ENCODE measurements at regions not wholly inside any gene's neighbourhood (a gene's known extent, or its start where the extent isn't known, plus 50 kb on each side); places are given as distances from the start of the nearest gene placed in this dataset.

DNA sequence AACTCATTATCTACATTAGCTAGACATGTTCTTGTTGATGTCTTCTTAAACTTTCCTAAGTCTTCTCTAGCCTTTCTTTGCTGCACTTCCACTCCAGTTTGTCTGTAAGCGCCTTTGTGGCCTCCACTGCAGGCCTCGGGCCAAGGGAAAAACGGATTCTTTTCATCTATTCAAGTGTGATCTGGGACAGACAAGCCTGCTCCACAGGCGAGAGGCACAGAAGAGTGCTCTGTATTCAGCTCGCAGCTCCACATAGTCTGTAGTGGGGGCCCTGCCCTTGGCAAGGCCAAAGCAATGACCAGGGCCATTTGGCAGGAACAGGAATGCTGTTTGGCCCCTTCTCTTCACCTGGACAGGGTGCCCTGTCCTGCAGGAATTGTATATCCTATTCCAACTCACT is 84.1 kb upstream of the BARX2 start:
- TF ChIP-seq, protein P1, sequence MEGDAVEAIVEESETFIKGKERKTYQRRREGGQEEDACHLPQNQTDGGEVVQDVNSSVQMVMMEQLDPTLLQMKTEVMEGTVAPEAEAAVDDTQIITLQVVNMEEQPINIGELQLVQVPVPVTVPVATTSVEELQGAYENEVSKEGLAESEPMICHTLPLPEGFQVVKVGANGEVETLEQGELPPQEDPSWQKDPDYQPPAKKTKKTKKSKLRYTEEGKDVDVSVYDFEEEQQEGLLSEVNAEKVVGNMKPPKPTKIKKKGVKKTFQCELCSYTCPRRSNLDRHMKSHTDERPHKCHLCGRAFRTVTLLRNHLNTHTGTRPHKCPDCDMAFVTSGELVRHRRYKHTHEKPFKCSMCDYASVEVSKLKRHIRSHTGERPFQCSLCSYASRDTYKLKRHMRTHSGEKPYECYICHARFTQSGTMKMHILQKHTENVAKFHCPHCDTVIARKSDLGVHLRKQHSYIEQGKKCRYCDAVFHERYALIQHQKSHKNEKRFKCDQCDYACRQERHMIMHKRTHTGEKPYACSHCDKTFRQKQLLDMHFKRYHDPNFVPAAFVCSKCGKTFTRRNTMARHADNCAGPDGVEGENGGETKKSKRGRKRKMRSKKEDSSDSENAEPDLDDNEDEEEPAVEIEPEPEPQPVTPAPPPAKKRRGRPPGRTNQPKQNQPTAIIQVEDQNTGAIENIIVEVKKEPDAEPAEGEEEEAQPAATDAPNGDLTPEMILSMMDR (IDR thresholded peaks at IDR 0.05): no peak
- no peak for TF ChIP-seq POLR2A (IDR thresholded peaks at IDR 0.05)

Data from heart left ventricle (tissue), 13 donors.